Uterus (tissue), 3 donors: ENCODE measurements at regions not wholly inside any gene's neighbourhood (a gene's known extent, or its start where the extent isn't known, plus 50 kb on each side); places are given as distances from the start of the nearest gene placed in this dataset.

Experiments used
- DNase-seq, 2 donors: peaks; one replicate each; pipeline ENCODE4 v3.0.0-alpha.2; 2019 to 2020
- H3K27ac ChIP-seq, 2 donors: fragments of 200-600 bp; sonication (generic); 1 replicate in 1 of 2; 2 replicates in 1 of 2; pipeline ENCODE4 v1.5.1; 2016 to 2018
- H3K27me3 ChIP-seq, 2 donors: fragments of 200-600 bp; sonication (generic); one replicate each; pipeline ENCODE4 v1.5.1; 2018 to 2019; ENCODE audit warnings: control low read depth in 1 of 2
- H3K36me3 ChIP-seq, 2 donors: fragments of 200-600 bp; sonication (generic); one replicate each; pipeline ENCODE4 v1.5.1; 2019; ENCODE audit warnings: control low read depth in 1 of 2
- H3K4me1 ChIP-seq, 2 donors: fragments of 200-600 bp; sonication (generic); one replicate each; pipeline ENCODE4 v1.5.1; 2018 to 2019; ENCODE audit warnings: control low read depth in 1 of 2
- H3K4me3 ChIP-seq, 2 donors: fragments of 200-600 bp; sonication (generic); 1 replicate in 1 of 2; 2 replicates in 1 of 2; pipeline ENCODE4 v1.5.1; 2018 to 2019; ENCODE audit warnings: mild to moderate bottlenecking in 1 of 2
- H3K9me3 ChIP-seq, 2 donors: fragments of 200-600 bp; sonication (generic); one replicate each; pipeline ENCODE4 v1.5.1; 2019; ENCODE audit warnings: control low read depth in 1 of 2
- CTCF ChIP-seq, 4 experiments: fragments of 200-600 bp in 2 of 4; fragments of 450-650 bp in 2 of 4; sonication (generic) in 2 of 4; IDR thresholded peaks; one replicate each; pipeline ENCODE4 v1.5.1; 2016 to 2019; ENCODE audit warnings: antibody characterized with exemption in 4 of 4, mild to moderate bottlenecking in 2 of 4, moderate library complexity in 1 of 4
- POLR2A ChIP-seq, 2 donors: fragments of 450-650 bp; IDR thresholded peaks; one replicate each; pipeline ENCODE4 v1.6.1; 2016; ENCODE audit warnings: antibody characterized with exemption in 2 of 2, mild to moderate bottlenecking in 1 of 2, moderate library complexity in 1 of 2
- intact Hi-C: fragments of 100-400 bp; cut with DNase I; formaldehyde crosslinking; loops from one replicate; pipeline ENCODE4 v1.15.1; 2023; ENCODE audit warnings: low total_unique reads
- donor health status: DM: yes; HTN: yes; CAD: no.

- Histone ChIP-seq H3K4me1 (no peaks in the 10 kb centered on the region), H3K27me3 (no peaks in the 10 kb centered on the region), H3K4me3 (no peak overlapping the region), H3K27ac (no peak overlapping the region), H3K9me3 (no peaks in the 10 kb centered on the region), H3K36me3 (no peaks in the 10 kb centered on the region)
- no peak for DNase-seq
- TF ChIP-seq POLR2A (IDR thresholded peaks at IDR 0.05) (no peak), CTCF (IDR thresholded peaks at IDR 0.05) (no peak)
- intact Hi-C loops = no loop called here
Measured at GRCh38 chr2:75327334-75327733, 128.0 kb upstream of the TACR1 start.

GRCh38 chr2:75326645-75327044 lies 127.3 kb upstream of the TACR1 start:
- no peak overlapping the region for H3K27ac ChIP-seq
- H3K4me1 ChIP-seq = no peaks in the 10 kb centered on the region
- no peaks in the 10 kb centered on the region for H3K27me3 ChIP-seq
- DNase-seq = no peak
- no peaks in the 10 kb centered on the region for H3K36me3 ChIP-seq
- TF ChIP-seq POLR2A (IDR thresholded peaks at IDR 0.05) = no peak
- TF ChIP-seq CTCF (IDR thresholded peaks at IDR 0.05) = no peak
- H3K9me3 ChIP-seq = no peaks in the 10 kb centered on the region
- no peak overlapping the region for H3K4me3 ChIP-seq
- intact Hi-C loops = no loop called here

- TF ChIP-seq CTCF (IDR thresholded peaks at IDR 0.05) = no peak
- TF ChIP-seq POLR2A (IDR thresholded peaks at IDR 0.05) = no peak
- intact Hi-C loops = no loop called here
- no peaks in the 10 kb centered on the region for H3K36me3 ChIP-seq
- DNase-seq = no peak
- no peaks in the 10 kb centered on the region for H3K27me3 ChIP-seq
- H3K27ac ChIP-seq = no peak overlapping the region
- no peaks in the 10 kb centered on the region for H3K9me3 ChIP-seq
- H3K4me3 ChIP-seq = no peak overlapping the region
- no peaks in the 10 kb centered on the region for H3K4me1 ChIP-seq
Measured at GRCh38 chr2:75325594-75325993, 126.3 kb upstream of the TACR1 start.

- no peak for DNase-seq
- H3K9me3 ChIP-seq = no peaks in the 10 kb centered on the region
- H3K27me3 ChIP-seq = no peaks in the 10 kb centered on the region
- no peaks in the 10 kb centered on the region for H3K36me3 ChIP-seq
- no peak overlapping the region for H3K4me3 ChIP-seq
- intact Hi-C loops = no loop called here
- H3K4me1 ChIP-seq = no peaks in the 10 kb centered on the region
- TF ChIP-seq CTCF (IDR thresholded peaks at IDR 0.05) = no peak
- TF ChIP-seq POLR2A (IDR thresholded peaks at IDR 0.05) = no peak
- H3K27ac ChIP-seq = no peak overlapping the region
Measured at GRCh38 chr2:75324861-75325284, 125.6 kb upstream of the TACR1 start.

GRCh38 chr2:75324141-75324540 lies 124.8 kb upstream of the TACR1 start:
- intact Hi-C loops = no loop called here
- Histone ChIP-seq H3K9me3 (no peaks in the 10 kb centered on the region), H3K4me3 (no peak overlapping the region), H3K27me3 (no peaks in the 10 kb centered on the region), H3K36me3 (no peaks in the 10 kb centered on the region), H3K4me1 (no peaks in the 10 kb centered on the region), H3K27ac (no peak overlapping the region)
- no peak for TF ChIP-seq POLR2A (IDR thresholded peaks at IDR 0.05)
- TF ChIP-seq CTCF (IDR thresholded peaks at IDR 0.05) = no peak
- no peak for DNase-seq
